ENCODE measurements at regions not wholly inside any gene's neighbourhood (a gene's known extent, or its start where the extent isn't known, plus 50 kb on each side); places are given as distances from the start of the nearest gene placed in this dataset.

DNA sequence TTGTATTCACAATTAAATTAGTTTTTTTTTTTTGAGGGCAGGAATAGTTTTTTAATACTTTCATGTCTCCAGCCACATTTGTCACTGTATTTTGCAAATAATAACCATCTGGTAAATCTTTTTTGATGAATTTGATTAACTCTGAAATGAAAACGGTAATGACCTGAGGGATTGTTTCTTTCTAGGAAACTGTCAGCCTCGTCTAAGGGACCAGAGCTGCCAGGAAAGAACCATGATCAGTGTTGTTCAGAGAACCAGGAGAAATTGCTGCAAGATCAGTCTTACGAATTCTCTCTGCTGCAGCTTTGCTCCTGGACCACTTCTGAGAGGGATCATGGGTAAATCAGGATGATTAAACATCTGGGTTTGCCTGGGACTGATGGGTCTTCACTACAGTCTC, 114.5 kb upstream of the TAF11L2 start:
- TF ChIP-seq DPF2 (IDR thresholded peaks at IDR 0.05) (no peak), ZBED1 (IDR thresholded peaks at IDR 0.05) (no peak), ELF1 (tag; IDR thresholded peaks at IDR 0.05) (no peak), FOXA1 (IDR thresholded peaks at IDR 0.05; ENCODE audit: borderline replicate concordance) (no peak), E2F4 (CRISPR knock-in tag; IDR thresholded peaks at IDR 0.05; ENCODE audit: low read depth) (no peak), RAD21 (CRISPR knock-in tag; conservative IDR thresholded peaks at IDR 0.05 in 1 of 2, IDR thresholded peaks at IDR 0.05 in 1 of 2) (no peak), ELF4 (CRISPR knock-in tag; IDR thresholded peaks at IDR 0.05) (no peak), ZNF384 (IDR thresholded peaks at IDR 0.05; ENCODE audit: low read depth, low read length) (no peak)
- TF ChIP-seq, protein P1, sequence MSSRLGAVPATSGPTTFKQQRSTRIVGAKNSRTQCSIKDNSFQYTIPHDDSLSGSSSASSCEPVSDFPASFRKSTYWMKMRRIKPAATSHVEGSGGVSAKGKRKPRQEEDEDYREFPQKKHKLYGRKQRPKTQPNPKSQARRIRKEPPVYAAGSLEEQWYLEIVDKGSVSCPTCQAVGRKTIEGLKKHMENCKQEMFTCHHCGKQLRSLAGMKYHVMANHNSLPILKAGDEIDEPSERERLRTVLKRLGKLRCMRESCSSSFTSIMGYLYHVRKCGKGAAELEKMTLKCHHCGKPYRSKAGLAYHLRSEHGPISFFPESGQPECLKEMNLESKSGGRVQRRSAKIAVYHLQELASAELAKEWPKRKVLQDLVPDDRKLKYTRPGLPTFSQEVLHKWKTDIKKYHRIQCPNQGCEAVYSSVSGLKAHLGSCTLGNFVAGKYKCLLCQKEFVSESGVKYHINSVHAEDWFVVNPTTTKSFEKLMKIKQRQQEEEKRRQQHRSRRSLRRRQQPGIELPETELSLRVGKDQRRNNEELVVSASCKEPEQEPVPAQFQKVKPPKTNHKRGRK (tag; IDR thresholded peaks at IDR 0.05), result no peak
- TF ChIP-seq, protein P2, sequence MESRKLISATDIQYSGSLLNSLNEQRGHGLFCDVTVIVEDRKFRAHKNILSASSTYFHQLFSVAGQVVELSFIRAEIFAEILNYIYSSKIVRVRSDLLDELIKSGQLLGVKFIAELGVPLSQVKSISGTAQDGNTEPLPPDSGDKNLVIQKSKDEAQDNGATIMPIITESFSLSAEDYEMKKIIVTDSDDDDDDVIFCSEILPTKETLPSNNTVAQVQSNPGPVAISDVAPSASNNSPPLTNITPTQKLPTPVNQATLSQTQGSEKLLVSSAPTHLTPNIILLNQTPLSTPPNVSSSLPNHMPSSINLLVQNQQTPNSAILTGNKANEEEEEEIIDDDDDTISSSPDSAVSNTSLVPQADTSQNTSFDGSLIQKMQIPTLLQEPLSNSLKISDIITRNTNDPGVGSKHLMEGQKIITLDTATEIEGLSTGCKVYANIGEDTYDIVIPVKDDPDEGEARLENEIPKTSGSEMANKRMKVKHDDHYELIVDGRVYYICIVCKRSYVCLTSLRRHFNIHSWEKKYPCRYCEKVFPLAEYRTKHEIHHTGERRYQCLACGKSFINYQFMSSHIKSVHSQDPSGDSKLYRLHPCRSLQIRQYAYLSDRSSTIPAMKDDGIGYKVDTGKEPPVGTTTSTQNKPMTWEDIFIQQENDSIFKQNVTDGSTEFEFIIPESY (CRISPR knock-in tag; IDR thresholded peaks at IDR 0.05), result no peak
- TF ChIP-seq, protein P3, sequence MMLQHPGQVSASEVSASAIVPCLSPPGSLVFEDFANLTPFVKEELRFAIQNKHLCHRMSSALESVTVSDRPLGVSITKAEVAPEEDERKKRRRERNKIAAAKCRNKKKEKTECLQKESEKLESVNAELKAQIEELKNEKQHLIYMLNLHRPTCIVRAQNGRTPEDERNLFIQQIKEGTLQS (IDR thresholded peaks at IDR 0.05), result no peak
- TF ChIP-seq, protein P3 (CRISPR knock-in tag; conservative IDR thresholded peaks at IDR 0.05), result no peak

Measured in K562 (cell line).